Vagina (tissue), 2 donors: ENCODE measurements at regions not wholly inside any gene's neighbourhood (a gene's known extent, or its start where the extent isn't known, plus 50 kb on each side); places are given as distances from the start of the nearest gene placed in this dataset.

Experiments
- CTCF ChIP-seq, 3 experiments: fragments of 450-650 bp in 2 of 3; fragments of 200-600 bp in 1 of 3; sonication (generic) in 1 of 3; IDR thresholded peaks; one replicate each; pipeline ENCODE4 v1.5.1; 2017 to 2019; ENCODE audit warnings: antibody characterized with exemption in 3 of 3, mild to moderate bottlenecking in 2 of 3, moderate library complexity in 2 of 3
- POLR2AphosphoS5 ChIP-seq, 2 donors: sonication (generic); formaldehyde crosslinking; IDR thresholded peaks; one replicate each; pipeline ENCODE4 v1.9.0; 2017; ENCODE audit warnings: antibody characterized with exemption in 2 of 2, mild to moderate bottlenecking in 2 of 2, low read depth in 1 of 2; ENCODE audit not compliant: insufficient read depth in 1 of 2

DNA sequence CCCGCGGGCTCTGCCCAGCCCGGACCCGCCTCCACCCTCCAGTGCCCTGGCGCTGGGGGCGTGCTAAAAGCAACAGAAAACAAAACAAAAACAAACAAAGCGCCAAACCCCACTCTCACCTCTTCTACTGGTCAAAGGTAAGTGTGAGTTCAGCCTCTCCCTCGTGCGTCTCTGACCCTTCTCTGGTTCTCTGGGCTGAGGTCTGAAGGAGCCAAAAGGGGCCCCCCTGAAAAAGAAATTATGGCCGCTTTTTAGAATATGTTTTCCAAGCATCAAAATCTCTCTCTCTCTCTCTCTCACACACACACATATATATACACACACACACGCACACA lies 133.5 kb upstream of the DPYD start:
- TF ChIP-seq CTCF (IDR thresholded peaks at IDR 0.05) (peak in 1 of 3 experiments; percentile 53), POLR2AphosphoS5 (IDR thresholded peaks at IDR 0.05; ENCODE audit: insufficient read depth in 1 of 2, low read depth in 1 of 2) (no peak)
